Stomach smooth muscle (tissue), 2 donors: ENCODE measurements at regions not wholly inside any gene's neighbourhood (a gene's known extent, or its start where the extent isn't known, plus 50 kb on each side); places are given as distances from the start of the nearest gene placed in this dataset.
"Not testable (repeated sequence)": the region's sequence is repeated elsewhere in the genome, so short reads cannot be mapped to it uniquely, and the experiment has no call there.

Experiments used
- H3K27ac ChIP-seq: one replicate; pipeline ENCODE4 v1.7.0; 2013; ENCODE audit warnings: mild to moderate bottlenecking, low read length, inconsistent platforms
- H3K27me3 ChIP-seq, 2 donors: one replicate each; pipeline ENCODE4 v1.7.0; 2013; ENCODE audit warnings: low read length in 2 of 2; ENCODE audit not compliant: insufficient read depth in 2 of 2, control insufficient read depth in 1 of 2
- H3K36me3 ChIP-seq, 2 donors: one replicate each; pipeline ENCODE4 v1.7.0; 2013; ENCODE audit warnings: low read length in 2 of 2; ENCODE audit not compliant: control insufficient read depth in 2 of 2, insufficient read depth in 2 of 2
- H3K4me1 ChIP-seq: one replicate; pipeline ENCODE4 v1.7.0; 2013; ENCODE audit warnings: low read length; ENCODE audit not compliant: control insufficient read depth, insufficient read depth
- H3K4me3 ChIP-seq, 2 donors: one replicate each; pipeline ENCODE4 v1.7.0; 2013; ENCODE audit warnings: low read length in 2 of 2
- H3K9ac ChIP-seq, 2 donors: one replicate each; pipeline ENCODE4 v1.7.0; 2013; ENCODE audit warnings: low read length in 2 of 2, mild to moderate bottlenecking in 1 of 2
- H3K9me3 ChIP-seq, 2 donors: one replicate each; pipeline ENCODE4 v1.7.0; 2013; ENCODE audit warnings: low read length in 2 of 2; ENCODE audit not compliant: control insufficient read depth in 2 of 2
- donor health status: healthy.
- donor health status: Pancreatic carcinoma.

DNA sequence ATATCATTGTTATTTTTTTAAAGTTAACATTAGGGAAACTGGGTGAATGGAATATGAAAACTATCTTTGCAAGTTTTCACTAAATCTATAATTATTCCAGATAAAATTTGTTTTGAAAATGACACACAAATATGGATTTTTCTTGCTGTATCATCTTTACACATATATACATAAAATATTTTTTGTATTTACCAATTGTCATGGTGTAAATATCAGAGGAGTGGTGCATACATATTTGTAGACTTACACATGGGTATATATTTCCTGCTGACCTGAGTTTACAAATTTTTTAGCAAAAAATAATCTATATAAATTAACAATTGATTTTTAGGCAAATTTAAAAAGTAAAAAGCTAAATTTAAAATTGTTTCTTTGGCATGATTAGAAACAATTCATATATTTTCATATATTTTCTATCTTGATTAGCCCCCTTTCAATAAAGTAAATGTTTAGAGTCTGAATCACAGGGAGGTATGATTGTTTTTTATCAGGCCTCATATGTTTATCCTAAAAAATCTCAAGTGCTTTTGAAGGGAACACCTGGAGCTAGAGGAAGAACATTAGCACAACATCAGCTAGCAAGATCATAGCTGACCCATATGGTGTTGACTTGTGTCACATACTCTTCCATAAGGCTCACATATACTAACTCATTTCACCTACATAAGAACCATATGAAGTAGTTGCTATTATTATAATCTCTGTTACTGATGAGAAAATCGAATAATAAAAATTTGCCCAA, 671.8 kb upstream of the GJE1 start:
- no peaks in the 10 kb centered on the region for H3K9me3 ChIP-seq
- no peaks in the 10 kb centered on the region for H3K27me3 ChIP-seq
- H3K27ac ChIP-seq, result no peak overlapping the region
- H3K36me3 ChIP-seq, result no peaks in the 10 kb centered on the region
- H3K9ac ChIP-seq, result no peak overlapping the region
- H3K4me3 ChIP-seq, result no peak overlapping the region
- no peaks in the 10 kb centered on the region for H3K4me1 ChIP-seq

GRCh38 chr6:141460245-141460644, 672.5 kb upstream of the GJE1 start:
- H3K27me3 ChIP-seq, H3K36me3 ChIP-seq, H3K4me3 ChIP-seq, H3K27ac ChIP-seq, H3K4me1 ChIP-seq, H3K9ac ChIP-seq, H3K9me3 ChIP-seq: not testable (repeated sequence)

GRCh38 chr6:141457984-141458383, 674.7 kb upstream of the GJE1 start:
- not testable (repeated sequence) for H3K36me3 ChIP-seq, H3K9me3 ChIP-seq, H3K27ac ChIP-seq, H3K27me3 ChIP-seq, H3K4me1 ChIP-seq, H3K9ac ChIP-seq, H3K4me3 ChIP-seq

DNA sequence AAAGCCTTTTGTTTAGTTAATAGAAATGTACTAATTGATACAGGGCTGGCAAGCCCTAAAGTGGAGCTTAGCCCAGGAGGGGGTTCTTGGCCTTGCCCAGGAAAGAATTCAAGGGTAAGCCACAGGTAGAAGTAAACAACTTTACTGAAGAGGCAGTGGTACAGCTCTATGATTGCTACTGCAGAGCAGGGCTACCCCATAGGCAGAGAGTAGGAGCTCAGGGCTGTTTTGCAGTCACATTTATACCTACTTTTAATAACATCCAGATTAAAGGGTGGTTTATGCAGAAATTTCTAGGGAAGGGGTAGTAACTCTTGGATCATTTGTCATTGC, 680.4 kb upstream of the GJE1 start:
- Histone ChIP-seq H3K27ac (no peak overlapping the region), H3K27me3 (no peaks in the 10 kb centered on the region), H3K9ac (no peak overlapping the region), H3K4me1 (no peaks in the 10 kb centered on the region), H3K9me3 (no peaks in the 10 kb centered on the region), H3K4me3 (no peak overlapping the region), H3K36me3 (no peaks in the 10 kb centered on the region)

- Histone ChIP-seq H3K4me1 (no peaks in the 10 kb centered on the region), H3K9ac (no peak overlapping the region), H3K36me3 (no peaks in the 10 kb centered on the region), H3K27me3 (no peaks in the 10 kb centered on the region), H3K27ac (no peak overlapping the region), H3K4me3 (no peak overlapping the region), H3K9me3 (no peaks in the 10 kb centered on the region)
Observed at GRCh38 chr6:141451511-141452353, 681.0 kb upstream of the GJE1 start.

DNA sequence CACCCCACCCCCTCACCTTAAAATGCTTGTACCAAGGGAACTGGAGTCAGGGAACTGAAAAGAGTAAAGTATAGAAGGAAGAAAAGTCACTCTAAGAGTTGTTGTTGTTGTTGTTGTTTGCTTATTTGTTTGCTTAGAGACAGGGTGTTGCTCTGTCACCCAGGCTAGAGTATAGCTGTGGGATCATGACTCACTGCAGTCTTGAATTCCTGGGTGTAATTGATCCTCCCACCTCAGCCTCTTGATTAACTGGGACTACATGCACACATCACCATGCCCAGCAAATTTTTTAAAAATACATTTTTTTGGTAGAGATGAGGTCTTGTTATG, 681.6 kb upstream of the GJE1 start:
- no peak overlapping the region for H3K4me3 ChIP-seq
- H3K9ac ChIP-seq, result no peak overlapping the region
- no peaks in the 10 kb centered on the region for H3K27me3 ChIP-seq
- H3K4me1 ChIP-seq, result no peaks in the 10 kb centered on the region
- H3K27ac ChIP-seq, result no peak overlapping the region
- no peaks in the 10 kb centered on the region for H3K36me3 ChIP-seq
- no peaks in the 10 kb centered on the region for H3K9me3 ChIP-seq

GRCh38 chr6:141445928-141446628, 686.6 kb upstream of the GJE1 start:
- H3K36me3 ChIP-seq, result no peaks in the 10 kb centered on the region
- H3K27ac ChIP-seq, result no peak overlapping the region
- no peaks in the 10 kb centered on the region for H3K27me3 ChIP-seq
- H3K9ac ChIP-seq, result no peak overlapping the region
- H3K4me3 ChIP-seq, result no peak overlapping the region
- no peaks in the 10 kb centered on the region for H3K4me1 ChIP-seq
- no peaks in the 10 kb centered on the region for H3K9me3 ChIP-seq

- Histone ChIP-seq H3K9me3 (no peaks in the 10 kb centered on the region), H3K36me3 (no peaks in the 10 kb centered on the region), H3K27ac (no peak overlapping the region), H3K4me1 (no peaks in the 10 kb centered on the region), H3K9ac (no peak overlapping the region), H3K4me3 (no peak overlapping the region), H3K27me3 (no peaks in the 10 kb centered on the region)
Observed at GRCh38 chr6:141443668-141444289, 688.9 kb upstream of the GJE1 start.

DNA sequence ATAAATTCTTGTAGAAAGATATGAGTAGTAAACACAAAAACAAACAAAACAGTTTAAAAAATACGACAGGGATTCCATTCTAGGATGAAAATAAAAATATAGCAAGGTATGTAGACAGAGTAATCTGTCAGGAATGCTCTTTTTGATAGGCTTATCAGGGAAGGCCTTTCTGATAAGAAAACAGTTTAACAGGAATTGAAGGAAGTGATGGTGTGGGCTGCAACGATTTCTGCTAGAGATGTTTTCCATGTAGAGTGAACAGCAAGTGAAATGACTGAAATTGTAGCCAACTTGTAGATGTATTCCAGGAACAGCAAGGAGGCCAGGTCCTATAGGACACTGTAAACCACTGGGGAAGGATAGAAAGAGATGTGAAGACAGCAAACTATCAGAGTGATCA, 689.7 kb upstream of the GJE1 start:
- Histone ChIP-seq H3K36me3 (no peaks in the 10 kb centered on the region), H3K4me3 (no peak overlapping the region), H3K27me3 (no peaks in the 10 kb centered on the region), H3K27ac (no peak overlapping the region), H3K4me1 (no peaks in the 10 kb centered on the region), H3K9ac (no peak overlapping the region), H3K9me3 (no peaks in the 10 kb centered on the region)

DNA sequence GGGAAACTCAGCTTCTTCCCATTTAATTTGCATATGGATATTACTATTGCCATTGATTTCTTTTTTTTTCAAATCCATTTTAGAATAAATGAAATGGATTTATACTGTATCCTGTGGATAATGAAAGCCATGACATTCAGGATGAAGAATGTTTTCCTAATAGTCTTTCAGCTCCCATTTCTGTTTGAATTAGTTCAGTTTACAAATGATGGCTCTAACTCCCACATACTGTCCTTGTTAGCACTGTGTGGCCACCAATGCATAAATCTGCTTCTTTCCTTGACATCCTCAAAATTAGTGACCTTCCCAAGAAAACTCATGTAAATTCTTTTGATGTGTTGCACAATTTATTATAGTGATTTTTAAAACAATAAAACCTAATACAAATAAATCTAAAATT, 693.2 kb upstream of the GJE1 start:
- H3K9ac ChIP-seq, result no peak overlapping the region
- no peaks in the 10 kb centered on the region for H3K4me1 ChIP-seq
- no peaks in the 10 kb centered on the region for H3K36me3 ChIP-seq
- H3K4me3 ChIP-seq, result no peak overlapping the region
- H3K27me3 ChIP-seq, result no peaks in the 10 kb centered on the region
- H3K9me3 ChIP-seq, result no peaks in the 10 kb centered on the region
- no peak overlapping the region for H3K27ac ChIP-seq
